ENCODE measurements at regions not wholly inside any gene's neighbourhood (a gene's known extent, or its start where the extent isn't known, plus 50 kb on each side); places are given as distances from the start of the nearest gene placed in this dataset.

GRCh38 chr5:9713959-9714586, 83.9 kb upstream of the TAS2R1 start:
- POLR2A ChIA-PET: no interaction called here
- DNase-seq (ENCODE audit: low read depth): no peak
- H3K4me3 ChIP-seq (ENCODE audit: low read depth, low read length): no peak overlapping the region
- H3K36me3 ChIP-seq (ENCODE audit: control insufficient read depth, insufficient read depth, low read length): no peaks in the 10 kb centered on the region
- no peaks in the 10 kb centered on the region for H3K27me3 ChIP-seq (ENCODE audit: control insufficient read depth, insufficient read depth, low read length)
- no peak for TF ChIP-seq CTCF (IDR thresholded peaks at IDR 0.05; ENCODE audit: insufficient read depth, low read depth, low read length)
- CTCF ChIA-PET: no interaction called here

GRCh38 chr5:9713356-9713755, 83.2 kb upstream of the TAS2R1 start:
- H3K36me3 ChIP-seq (ENCODE audit: control insufficient read depth, insufficient read depth, low read length): no peaks in the 10 kb centered on the region
- no peak for TF ChIP-seq CTCF (IDR thresholded peaks at IDR 0.05; ENCODE audit: insufficient read depth, low read depth, low read length)
- no peak overlapping the region for H3K4me3 ChIP-seq (ENCODE audit: low read depth, low read length)
- no peaks in the 10 kb centered on the region for H3K27me3 ChIP-seq (ENCODE audit: control insufficient read depth, insufficient read depth, low read length)
- no peak for DNase-seq (ENCODE audit: low read depth)
- POLR2A ChIA-PET: interaction anchor here (0.7 kb wide), 1 partner anchor 1235 kb away, joined by 11 read pairs; no protein-coding TSS in a partner anchor
- CTCF ChIA-PET: no interaction called here

GRCh38 chr5:9712911-9713310, 82.8 kb upstream of the TAS2R1 start:
- CTCF ChIA-PET: no interaction called here
- no peaks in the 10 kb centered on the region for H3K27me3 ChIP-seq (ENCODE audit: control insufficient read depth, insufficient read depth, low read length)
- POLR2A ChIA-PET: interaction anchor here (0.7 kb wide), 1 partner anchor 1234 kb away, joined by 11 read pairs; no protein-coding TSS in a partner anchor
- no peaks in the 10 kb centered on the region for H3K36me3 ChIP-seq (ENCODE audit: control insufficient read depth, insufficient read depth, low read length)
- no peak overlapping the region for H3K4me3 ChIP-seq (ENCODE audit: low read depth, low read length)
- DNase-seq (ENCODE audit: low read depth): no peak
- no peak for TF ChIP-seq CTCF (IDR thresholded peaks at IDR 0.05; ENCODE audit: insufficient read depth, low read depth, low read length)

DNA sequence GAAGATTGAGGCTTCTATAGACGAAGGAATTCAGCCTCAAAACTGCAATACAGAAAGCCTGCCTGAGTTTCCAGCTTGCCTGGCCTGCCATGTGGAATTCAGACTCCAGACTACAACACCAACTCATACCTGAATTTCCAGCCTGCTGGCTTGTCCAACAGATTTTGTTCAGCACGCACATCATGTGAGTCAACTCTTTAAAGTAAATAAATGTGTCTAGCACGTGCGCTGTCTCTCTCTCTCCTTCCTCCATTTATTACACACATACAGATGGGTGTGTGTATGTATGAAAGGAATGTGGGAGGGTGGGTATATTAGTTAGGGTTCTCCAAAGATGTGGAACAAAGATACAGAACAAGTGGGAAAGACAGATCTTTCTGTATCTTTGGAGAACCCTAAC, 82.4 kb upstream of the TAS2R1 start:
- ChIA-PET POLR2A (interaction anchor here (0.7 kb wide), 1 partner anchor 1234 kb away, joined by 11 read pairs; no protein-coding TSS in a partner anchor), CTCF (no interaction called here)
- DNase-seq (ENCODE audit: low read depth): peak; percentile 92
- no peaks in the 10 kb centered on the region for H3K36me3 ChIP-seq (ENCODE audit: control insufficient read depth, insufficient read depth, low read length)
- no peak overlapping the region for H3K4me3 ChIP-seq (ENCODE audit: low read depth, low read length)
- H3K27me3 ChIP-seq (ENCODE audit: control insufficient read depth, insufficient read depth, low read length): no peaks in the 10 kb centered on the region
- TF ChIP-seq CTCF (IDR thresholded peaks at IDR 0.05; ENCODE audit: insufficient read depth, low read depth, low read length): no peak

GRCh38 chr5:9710069-9710468, 79.9 kb upstream of the TAS2R1 start:
- POLR2A ChIA-PET: no interaction called here
- CTCF ChIA-PET: no interaction called here
- no peak for TF ChIP-seq CTCF (IDR thresholded peaks at IDR 0.05; ENCODE audit: insufficient read depth, low read depth, low read length)

More at GRCh38 chr5:9710069-9710468, 79.9 kb upstream of the TAS2R1 start:
- Histone ChIP-seq H3K4me3 (ENCODE audit: low read depth, low read length) (no peak overlapping the region), H3K27me3 (ENCODE audit: control insufficient read depth, insufficient read depth, low read length) (no peaks in the 10 kb centered on the region), H3K36me3 (ENCODE audit: control insufficient read depth, insufficient read depth, low read length) (no peaks in the 10 kb centered on the region)
- no peak for DNase-seq (ENCODE audit: low read depth)
